Activated B cell treated with CpG ODN at 0.5 μM for 24 hours (primary cell): ENCODE measurements at regions not wholly inside any gene's neighbourhood (a gene's known extent, or its start where the extent isn't known, plus 50 kb on each side); places are given as distances from the start of the nearest gene placed in this dataset.

Experiments
- ATAC-seq: fragments of 200-7000 bp; cut with Tn5 transposase; one replicate; pipeline ENCODE4 v1.10.0; 2021; ENCODE audit warnings: low read depth, mild to moderate bottlenecking, moderate library complexity
- CTCF ChIA-PET: fragments of 350-600 bp; sonication (Branson Sonifier 250); formaldehyde crosslinking; loops from one replicate; lab custom pipeline; 2021; ENCODE audit warnings: antibody characterized with exemption; lab: Charles Lee
- POLR2A ChIA-PET: fragments of 350-600 bp; sonication (Branson Sonifier 250); formaldehyde crosslinking; loops from one replicate; lab custom pipeline; 2021; ENCODE audit warnings: antibody characterized with exemption; lab: Charles Lee
- DNase-seq: peaks from one replicate; pipeline ENCODE4 v3.0.0; 2022
- H3K27ac Mint-ChIP-seq: one replicate; pipeline ENCODE4 v1.8.0; 2020; ENCODE audit warnings: mixed read lengths
- H3K27me3 Mint-ChIP-seq: one replicate; pipeline ENCODE4 v1.8.0; 2021; ENCODE audit warnings: mixed read lengths
- H3K36me3 Mint-ChIP-seq: one replicate; pipeline ENCODE4 v1.8.0; 2021; ENCODE audit warnings: low read depth, mixed read lengths
- H3K4me1 Mint-ChIP-seq: one replicate; pipeline ENCODE4 v1.8.0; 2021; ENCODE audit warnings: mixed read lengths
- H3K4me3 Mint-ChIP-seq: one replicate; pipeline ENCODE4 v1.8.0; 2020; ENCODE audit warnings: mild to moderate bottlenecking, mixed read lengths
- H3K9me3 Mint-ChIP-seq: one replicate; pipeline ENCODE4 v1.8.0; 2020; ENCODE audit warnings: mixed read lengths
- CTCF ChIP-seq: fragments of 200-600 bp; IDR thresholded peaks from one replicate; pipeline ENCODE4 v1.8.0; 2022; ENCODE audit warnings: antibody characterized with exemption, mild to moderate bottlenecking
- intact Hi-C: fragments of 100-400 bp; cut with micrococcal nuclease; formaldehyde crosslinking; loops from one replicate; pipeline ENCODE4 v1.15.1; 2024

DNA sequence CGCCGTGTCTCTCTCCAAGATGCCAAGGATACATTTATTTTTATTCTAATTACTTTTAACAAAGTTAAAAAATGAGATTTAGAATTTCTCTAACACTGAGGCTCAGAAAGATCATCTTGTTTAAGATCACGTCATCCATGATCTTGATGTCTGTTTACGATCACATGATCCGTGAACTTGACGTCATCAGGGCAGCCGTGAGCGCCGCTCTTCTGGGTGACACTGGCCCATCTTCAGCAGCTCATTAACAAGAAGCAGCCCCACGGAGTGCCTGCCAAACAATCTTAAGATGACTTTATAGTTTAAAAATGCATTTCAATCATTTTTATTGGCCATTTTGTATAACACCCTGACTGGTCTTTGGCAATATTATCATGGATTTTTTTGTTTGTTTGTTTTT, 291.1 kb upstream of the PRKCQ start:
- Mint-ChIP-seq H3K27ac (no peak overlapping the region), H3K4me3 (no peak overlapping the region), H3K27me3 (peaks cover 18% of the 10 kb centered on the region), H3K4me1 (no peaks in the 10 kb centered on the region), H3K9me3 (no peaks in the 10 kb centered on the region), H3K36me3 (no peaks in the 10 kb centered on the region)
- ChIA-PET POLR2A (no interaction called here), CTCF (no interaction called here)
- no peak for TF ChIP-seq CTCF
- ATAC-seq (no peak), DNase-seq (no peak)
- intact Hi-C loops, result no loop called here

GRCh38 chr10:6868036-6868725, 288.1 kb upstream of the PRKCQ start:
- ATAC-seq, result no peak
- Mint-ChIP-seq H3K9me3 (no peaks in the 10 kb centered on the region), H3K4me3 (no peak overlapping the region), H3K36me3 (no peaks in the 10 kb centered on the region), H3K4me1 (no peaks in the 10 kb centered on the region), H3K27me3 (peaks cover 14% of the 10 kb centered on the region), H3K27ac (no peak overlapping the region)
- ChIA-PET CTCF (no interaction called here), POLR2A (no interaction called here)
- DNase-seq, result no peak
- TF ChIP-seq CTCF, result no peak
- intact Hi-C loops, result no loop called here

DNA sequence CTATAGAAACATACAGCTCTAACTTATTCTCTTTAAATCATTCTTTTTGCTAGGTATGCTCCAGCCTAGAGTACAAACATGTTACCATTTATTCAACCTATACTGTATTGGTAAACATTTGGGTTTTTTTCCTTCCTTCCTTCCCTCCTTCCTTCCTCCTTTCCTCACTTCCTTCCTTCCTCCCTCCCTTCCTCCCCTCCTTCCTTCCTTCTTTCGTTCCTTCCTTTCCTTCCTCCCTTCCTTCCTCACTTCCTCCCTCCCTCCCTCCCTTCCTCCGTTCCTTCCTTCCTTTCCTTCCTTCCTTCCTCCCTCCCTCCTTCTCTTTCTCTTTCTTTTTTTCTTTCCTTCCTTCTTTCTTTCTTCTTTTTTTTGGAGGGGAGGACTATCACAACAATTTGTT, 286.7 kb upstream of the PRKCQ start:
- no peaks in the 10 kb centered on the region for H3K9me3 Mint-ChIP-seq
- TF ChIP-seq CTCF, result no peak
- intact Hi-C loops, result no loop called here
- no peaks in the 10 kb centered on the region for H3K36me3 Mint-ChIP-seq
- H3K27me3 Mint-ChIP-seq, result peaks cover 13% of the 10 kb centered on the region
- no peak for ATAC-seq
- H3K4me3 Mint-ChIP-seq, result no peak overlapping the region
- DNase-seq, result no peak
- H3K27ac Mint-ChIP-seq, result no peak overlapping the region
- CTCF ChIA-PET, result no interaction called here
- POLR2A ChIA-PET, result no interaction called here
- no peaks in the 10 kb centered on the region for H3K4me1 Mint-ChIP-seq

DNA sequence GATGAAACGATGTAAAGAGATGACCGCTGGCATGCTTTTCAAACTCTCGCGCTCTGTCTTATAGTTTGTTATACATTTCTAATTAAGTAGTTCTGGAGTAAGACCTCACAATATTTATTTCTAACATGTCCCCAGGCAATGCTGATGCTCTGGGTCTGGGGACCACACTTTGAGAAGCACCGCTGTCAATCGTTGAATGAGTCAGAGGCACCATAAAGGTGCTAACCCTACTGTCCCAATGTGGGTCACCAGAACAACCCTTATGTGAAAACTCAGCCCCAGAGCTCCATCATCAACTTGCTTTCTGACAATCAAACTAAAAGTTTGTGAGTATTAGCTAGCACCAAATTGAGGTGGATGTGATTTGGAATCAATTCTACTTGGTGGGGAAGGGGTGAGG, 284.1 kb upstream of the PRKCQ start:
- intact Hi-C loops, result no loop called here
- CTCF ChIA-PET, result no interaction called here

GRCh38 chr10:6863381-6863780, 283.3 kb upstream of the PRKCQ start:
- Mint-ChIP-seq H3K27me3 (peaks cover 10% of the 10 kb centered on the region), H3K4me1 (no peaks in the 10 kb centered on the region), H3K9me3 (no peaks in the 10 kb centered on the region), H3K36me3 (no peaks in the 10 kb centered on the region), H3K4me3 (no peak overlapping the region), H3K27ac (no peak overlapping the region)
- intact Hi-C loops, result no loop called here
- ATAC-seq, result no peak
- no peak for DNase-seq
- CTCF ChIA-PET, result no interaction called here
- TF ChIP-seq CTCF, result no peak
- POLR2A ChIA-PET, result no interaction called here

More for the DNA sequence above, 284.1 kb upstream of the PRKCQ start:
- H3K4me1 Mint-ChIP-seq, result no peaks in the 10 kb centered on the region
- no peak overlapping the region for H3K4me3 Mint-ChIP-seq
- H3K27ac Mint-ChIP-seq, result no peak overlapping the region
- DNase-seq, result no peak
- no peaks in the 10 kb centered on the region for H3K9me3 Mint-ChIP-seq
- POLR2A ChIA-PET, result no interaction called here
- H3K36me3 Mint-ChIP-seq, result no peaks in the 10 kb centered on the region
- TF ChIP-seq CTCF, result no peak
- ATAC-seq, result no peak
- peaks cover 10% of the 10 kb centered on the region for H3K27me3 Mint-ChIP-seq
